Superior temporal gyrus (tissue), 1 donor: ENCODE measurements at regions not wholly inside any gene's neighbourhood (a gene's known extent, or its start where the extent isn't known, plus 50 kb on each side); places are given as distances from the start of the nearest gene placed in this dataset.
A peak's percentile ranks its signal among the peaks of the same experiment; 100 is the strongest.
"Not testable (repeated sequence)": the region's sequence is repeated elsewhere in the genome, so short reads cannot be mapped to it uniquely, and the experiment has no call there.

ENCODE experiments used
- DNase-seq: peaks from one replicate; pipeline ENCODE4 v3.0.0-alpha.2; 2016; ENCODE audit errors: extremely low spot score

DNA sequence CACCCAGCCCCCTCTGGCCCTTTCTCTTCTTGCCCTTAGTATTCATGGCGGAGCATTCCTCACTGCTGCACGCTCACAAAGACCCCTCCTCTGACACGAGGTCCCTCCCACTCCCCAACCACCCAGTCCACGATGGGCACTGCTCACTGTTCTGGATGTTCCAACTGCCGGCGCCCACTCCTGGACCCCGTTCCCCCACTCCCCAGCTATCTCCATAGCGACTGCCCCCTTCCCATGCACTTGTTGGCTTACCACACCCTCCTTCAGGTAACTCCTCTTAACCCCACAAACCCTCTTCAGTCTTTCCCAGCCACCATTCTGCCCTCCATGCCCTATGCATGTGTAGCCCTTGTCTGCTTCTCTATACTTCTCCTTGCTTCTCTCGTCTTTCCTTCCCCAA lies 961.5 kb upstream of the DEFB115 start:
- not testable (repeated sequence) for DNase-seq

DNA sequence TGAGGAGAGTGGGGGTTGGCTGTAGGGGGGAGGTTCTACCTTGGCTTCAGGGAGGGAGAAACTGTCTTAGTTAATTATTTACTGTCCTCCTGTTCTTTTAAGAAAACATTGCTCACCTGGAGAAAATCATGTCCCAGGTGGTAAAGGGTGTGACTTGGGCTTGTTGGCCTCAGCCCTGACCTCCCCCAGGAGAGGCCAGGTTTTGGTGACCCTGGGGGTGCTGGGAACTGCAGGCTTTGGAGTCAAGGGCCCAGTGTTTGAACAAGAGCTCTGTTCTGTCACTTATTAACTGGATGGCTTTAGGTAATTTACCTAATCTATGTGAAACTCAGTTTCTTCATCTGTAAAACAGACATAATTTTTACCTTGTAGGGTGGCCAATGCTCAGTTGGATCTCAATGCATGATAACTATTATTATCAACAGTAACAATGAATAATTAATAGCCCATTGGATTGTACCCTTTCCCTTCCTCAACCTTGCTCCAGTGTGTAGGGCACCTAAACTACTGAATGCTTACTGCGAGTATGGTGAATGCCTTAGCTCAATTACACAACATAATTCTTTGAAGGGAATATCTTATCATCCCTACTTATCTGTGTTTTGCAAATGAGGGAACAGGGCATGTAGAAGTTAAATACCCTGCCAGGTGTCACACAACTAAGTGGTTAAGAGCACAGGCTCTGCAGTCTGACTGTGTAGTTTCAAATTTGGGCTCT lies 959.4 kb upstream of the DEFB115 start:
- DNase-seq, result not testable (repeated sequence)

- DNase-seq, result not testable (repeated sequence)
These were observed 957.2 kb upstream of the DEFB115 start for GRCh38 chr20:30300220-30300642.

DNA sequence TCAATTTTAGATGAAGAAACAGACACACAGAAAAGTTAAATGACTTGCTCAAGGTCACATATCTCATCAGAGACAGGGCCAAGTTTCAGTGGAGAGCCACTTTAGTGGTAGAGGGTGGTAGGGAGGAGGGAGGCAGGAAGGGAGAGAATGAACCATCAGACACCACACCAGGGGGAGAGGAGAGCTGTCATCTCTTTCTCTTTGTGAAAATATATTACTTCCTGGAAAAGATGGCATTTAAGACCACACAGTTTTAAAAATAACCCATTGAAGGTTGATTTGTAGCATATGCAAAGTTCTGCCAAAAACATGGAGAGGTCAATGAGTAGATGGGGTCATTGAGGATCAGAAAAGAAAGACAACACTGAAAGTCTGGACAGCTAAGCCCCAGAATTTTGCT lies 954.7 kb upstream of the DEFB115 start:
- DNase-seq, result not testable (repeated sequence)

DNA sequence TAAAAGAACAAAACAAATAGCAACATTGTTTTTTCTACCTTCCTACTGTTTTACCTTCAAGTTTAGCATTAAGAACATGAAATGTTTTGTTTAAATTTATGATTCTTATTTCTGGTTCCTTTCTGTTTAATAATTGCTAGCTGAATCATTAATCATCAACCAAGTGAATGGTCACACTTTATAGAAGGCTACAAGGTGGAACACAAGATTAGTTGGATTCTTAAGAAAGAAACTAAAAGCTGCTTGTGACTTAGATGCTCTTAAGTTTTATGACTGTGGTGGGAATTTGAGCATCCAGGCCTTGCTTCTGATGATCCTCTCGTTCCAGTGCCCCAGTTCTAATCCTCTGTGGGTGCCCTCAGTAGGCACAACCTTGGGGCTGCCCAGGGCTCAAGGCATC lies 947.5 kb upstream of the DEFB115 start:
- not testable (repeated sequence) for DNase-seq

DNA sequence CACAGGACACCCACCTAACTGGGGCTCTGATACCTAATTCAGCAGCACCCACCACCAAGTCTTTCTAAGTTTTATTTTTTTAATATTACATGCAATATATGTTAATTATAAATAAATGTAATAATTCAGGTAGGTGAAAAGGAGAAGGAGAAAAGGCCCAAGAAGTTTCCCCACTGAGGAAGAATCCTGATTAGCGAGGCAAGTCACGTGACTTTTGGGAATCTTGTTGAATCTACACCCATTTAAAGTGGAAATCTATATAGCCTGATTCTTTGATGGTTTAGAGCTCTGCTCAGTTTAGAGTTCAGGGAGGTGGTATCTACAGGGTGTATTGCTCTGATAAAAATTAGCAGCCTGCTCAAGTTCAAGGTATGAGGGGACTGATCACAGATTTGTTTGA lies 947.1 kb upstream of the DEFB115 start:
- not testable (repeated sequence) for DNase-seq

DNA sequence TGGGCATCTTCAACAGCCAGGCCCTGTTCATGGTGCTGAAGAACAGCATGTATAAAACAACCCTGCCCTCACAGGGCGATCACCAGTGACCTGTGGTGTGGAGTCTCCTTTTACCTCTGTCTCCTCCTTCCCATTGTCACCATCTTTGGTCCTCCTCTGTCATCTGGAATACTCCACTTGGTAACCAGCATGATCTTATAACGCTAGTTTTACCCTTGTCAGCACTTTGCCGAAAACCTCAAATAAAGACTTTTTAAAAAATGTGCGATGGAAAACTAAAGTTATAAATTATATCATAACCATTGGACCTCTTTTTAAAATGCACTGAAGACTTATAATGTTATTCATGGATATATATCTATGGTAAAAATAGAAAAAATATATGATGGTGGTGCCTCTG lies 945.2 kb upstream of the DEFB115 start:
- DNase-seq, result not testable (repeated sequence)

GRCh38 chr20:30313660-30314059 lies 943.8 kb upstream of the DEFB115 start:
- DNase-seq, result not testable (repeated sequence)

GRCh38 chr20:30316063-30316462 lies 941.4 kb upstream of the DEFB115 start:
- DNase-seq, result peak; percentile 9

DNA sequence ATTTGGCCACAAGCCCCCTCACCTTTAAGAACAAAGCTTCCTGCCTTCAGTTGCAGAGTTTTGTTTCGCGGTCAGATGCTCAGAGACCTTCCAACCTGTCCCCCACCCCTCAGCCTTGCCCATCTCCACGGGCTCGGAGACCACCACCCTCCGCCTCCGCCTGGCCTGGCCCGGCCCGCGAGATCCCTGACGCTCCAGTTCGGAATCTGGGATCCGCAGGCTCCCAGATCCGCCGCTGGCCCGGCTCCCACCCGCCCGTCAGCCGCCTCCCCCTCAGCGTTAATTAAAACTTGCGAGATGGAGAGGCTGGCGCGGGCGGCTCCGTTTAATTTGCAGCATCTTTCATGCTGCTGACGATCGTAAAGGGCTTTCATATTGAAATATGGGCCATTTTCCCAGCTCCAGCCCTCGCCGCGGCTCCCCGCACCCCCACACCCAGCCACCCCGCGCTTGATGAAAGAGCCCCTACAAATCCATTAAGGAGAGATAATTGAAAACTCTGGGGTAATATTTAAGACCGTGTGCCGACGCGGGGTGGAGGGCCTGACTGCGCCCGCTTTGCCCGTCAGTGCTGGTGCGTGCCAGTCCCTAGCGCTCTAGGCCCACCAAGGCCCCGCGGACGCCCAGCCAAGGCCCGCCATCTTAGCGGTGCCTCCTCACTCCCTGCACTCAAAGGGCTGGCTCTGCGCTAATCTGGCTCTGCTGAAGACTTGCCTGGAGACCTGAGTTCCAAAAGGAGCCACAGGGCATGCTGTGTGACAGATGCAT lies 940.7 kb upstream of the DEFB115 start:
- DNase-seq, result not testable (repeated sequence)

- not testable (repeated sequence) for DNase-seq
These were observed 923.7 kb upstream of the DEFB115 start for GRCh38 chr20:30333744-30334143.

- DNase-seq, result not testable (repeated sequence)
These were observed 919.9 kb upstream of the DEFB115 start for GRCh38 chr20:30337556-30337955.

- DNase-seq, result not testable (repeated sequence)
These were observed 908.5 kb upstream of the DEFB115 start for GRCh38 chr20:30348932-30349331.

GRCh38 chr20:30356854-30357467 lies 900.5 kb upstream of the DEFB115 start:
- not testable (repeated sequence) for DNase-seq

- DNase-seq, result not testable (repeated sequence)
These were observed 895.7 kb upstream of the DEFB115 start for GRCh38 chr20:30361756-30362155.

GRCh38 chr20:30376430-30376766 lies 881.1 kb upstream of the DEFB115 start:
- not testable (repeated sequence) for DNase-seq

GRCh38 chr20:30376767-30377658 lies 880.5 kb upstream of the DEFB115 start:
- peak; percentile 68 for DNase-seq

- DNase-seq, result not testable (repeated sequence)
These were observed 879.1 kb upstream of the DEFB115 start for GRCh38 chr20:30378317-30378716.

GRCh38 chr20:30378721-30379120 lies 878.7 kb upstream of the DEFB115 start:
- DNase-seq, result not testable (repeated sequence)

- DNase-seq, result not testable (repeated sequence)
These were observed 872.6 kb upstream of the DEFB115 start for GRCh38 chr20:30384841-30385240.

DNA sequence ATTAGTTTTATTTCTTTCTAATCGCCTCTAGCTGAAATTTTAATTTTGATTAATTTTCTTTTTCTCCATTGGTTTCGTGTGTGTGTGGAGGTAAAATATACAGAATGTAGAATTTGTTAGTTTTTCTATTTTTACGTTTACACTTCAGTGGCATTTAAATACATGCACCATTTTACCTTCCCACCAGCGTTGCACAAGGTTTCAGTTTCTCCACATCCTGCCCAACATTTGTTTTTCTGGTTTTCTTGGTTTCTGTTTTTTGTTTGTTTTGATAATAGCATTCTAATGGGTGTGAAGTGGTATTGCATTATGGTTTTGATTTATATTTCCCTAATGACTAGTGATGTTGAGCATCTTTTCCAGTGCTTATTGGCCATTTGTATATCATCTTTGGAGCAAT lies 871.4 kb upstream of the DEFB115 start:
- DNase-seq, result not testable (repeated sequence)
